GM23338 (cell line): ENCODE measurements at regions not wholly inside any gene's neighbourhood (a gene's known extent, or its start where the extent isn't known, plus 50 kb on each side); places are given as distances from the start of the nearest gene placed in this dataset.
A peak's percentile ranks its signal among the peaks of the same experiment; 100 is the strongest.
"Not testable (repeated sequence)": the region's sequence is repeated elsewhere in the genome, so short reads cannot be mapped to it uniquely, and the experiment has no call there.

Source experiments
- ATAC-seq: fragments of 200-7000 bp; cut with Tn5 transposase; 3 replicates; pipeline ENCODE4 v1.9.1; 2020
- DNase-seq: peaks from one replicate; pipeline ENCODE4 v3.0.0-alpha.2; 2015; ENCODE audit warnings: low spot score
- H2AFZ ChIP-seq: fragments of 200-600 bp; sonication (generic); 2 replicates; pipeline ENCODE4 v1.8.0; 2016; ENCODE audit warnings: antibody characterized with exemption, mild to moderate bottlenecking, moderate library complexity
- H3F3A ChIP-seq: fragments of 200-600 bp; sonication (generic); replicated peaks from 2 replicates; pipeline ENCODE4 v1.8.0; 2017; ENCODE audit warnings: antibody characterized with exemption, mixed run types, low read depth
- H3K27ac ChIP-seq: fragments of 200-600 bp; sonication (generic); 2 replicates; pipeline ENCODE4 v1.6.1; 2016; ENCODE audit warnings: low read depth
- H3K27me3 ChIP-seq: fragments of 200-600 bp; sonication (generic); 2 replicates; pipeline ENCODE4 v1.8.0; 2016; ENCODE audit warnings: mild to moderate bottlenecking, mixed run types, moderate library complexity; ENCODE audit not compliant: insufficient read depth
- H3K36me3 ChIP-seq: fragments of 200-600 bp; sonication (generic); 2 replicates; pipeline ENCODE4 v1.8.0; 2016; ENCODE audit warnings: mild to moderate bottlenecking; ENCODE audit not compliant: insufficient read depth
- H3K4me1 ChIP-seq: fragments of 200-600 bp; sonication (generic); 2 replicates; pipeline ENCODE4 v1.8.0; 2016; ENCODE audit warnings: mild to moderate bottlenecking, moderate library complexity; ENCODE audit not compliant: insufficient read depth
- H3K4me2 ChIP-seq: fragments of 200-600 bp; sonication (generic); 2 replicates; pipeline ENCODE4 v1.7.1; 2017; ENCODE audit warnings: mixed run types
- H3K4me3 ChIP-seq: fragments of 200-600 bp; sonication (generic); 2 replicates; pipeline ENCODE4 v1.6.1; 2016; ENCODE audit warnings: mixed run types
- H3K79me2 ChIP-seq: fragments of 200-600 bp; sonication (generic); replicated peaks from 2 replicates; pipeline ENCODE4 v1.8.0; 2017; ENCODE audit warnings: mild to moderate bottlenecking; ENCODE audit not compliant: insufficient read depth
- H3K9me2 ChIP-seq: fragments of 200-600 bp; sonication (generic); 2 replicates; pipeline ENCODE4 v1.8.0; 2017; ENCODE audit not compliant: insufficient read depth
- H4K20me1 ChIP-seq: fragments of 200-600 bp; sonication (generic); replicated peaks from 2 replicates; pipeline ENCODE4 v1.8.0; 2017; ENCODE audit warnings: mild to moderate bottlenecking; ENCODE audit not compliant: insufficient read depth
- H3K27ac Mint-ChIP-seq: 2 replicates; pipeline ENCODE4 v1.8.0; 2020; ENCODE audit warnings: inconsistent platforms, mild to moderate bottlenecking, moderate library complexity, mixed read lengths
- H3K27me3 Mint-ChIP-seq: 3 replicates; pipeline ENCODE4 v1.8.0; 2022; ENCODE audit warnings: low read depth, mild to moderate bottlenecking, moderate library complexity, mixed read lengths, inconsistent platforms; ENCODE audit not compliant: insufficient read depth, poor library complexity
- H3K36me3 Mint-ChIP-seq: 3 replicates; pipeline ENCODE4 v1.8.0; 2021; ENCODE audit warnings: low read depth, mild to moderate bottlenecking, inconsistent platforms, moderate library complexity, mixed read lengths
- H3K4me1 Mint-ChIP-seq: 3 replicates; pipeline ENCODE4 v1.8.0; 2020; ENCODE audit warnings: mild to moderate bottlenecking, inconsistent platforms, mixed read lengths
- H3K4me3 Mint-ChIP-seq: 3 replicates; pipeline ENCODE4 v1.8.0; 2021; ENCODE audit warnings: moderate library complexity, mild to moderate bottlenecking, inconsistent platforms, mixed read lengths
- H3K9me3 Mint-ChIP-seq: 3 replicates; pipeline ENCODE4 v1.8.0; 2020; ENCODE audit warnings: moderate library complexity, mild to moderate bottlenecking, inconsistent platforms, mixed read lengths
- CREB1 ChIP-seq: fragments of 250-450 bp; sonication (Bioruptor Pico); IDR thresholded peaks from 2 replicates; pipeline ENCODE4 v1.5.0; 2020; ENCODE audit warnings: low read depth, mild to moderate bottlenecking, moderate library complexity
- ETS1 ChIP-seq: IDR thresholded peaks from 2 replicates; pipeline ENCODE4 v1.6.1; 2016; ENCODE audit warnings: antibody characterized with exemption
- EZH2phosphoT487 ChIP-seq: fragments of 200-600 bp; sonication (generic); IDR thresholded peaks from one replicate; pipeline ENCODE4 v1.8.1; 2018; ENCODE audit warnings: antibody characterized with exemption; ENCODE audit not compliant: unreplicated experiment
- JUNB ChIP-seq: IDR thresholded peaks from one replicate; pipeline ENCODE4 v1.6.1; 2016; ENCODE audit warnings: antibody characterized with exemption; ENCODE audit not compliant: unreplicated experiment
- POLR2AphosphoS5 ChIP-seq: IDR thresholded peaks from 2 replicates; pipeline ENCODE4 v1.6.1; 2016; ENCODE audit warnings: antibody characterized with exemption, low read depth
- REST ChIP-seq: IDR thresholded peaks from one replicate; pipeline ENCODE4 v1.6.1; 2018; ENCODE audit warnings: antibody characterized with exemption; ENCODE audit not compliant: unreplicated experiment
- ZNF114 ChIP-seq: fragments of 250-450 bp; sonication (Bioruptor Pico); IDR thresholded peaks from 2 replicates; pipeline ENCODE4 v1.5.0; 2020; ENCODE audit warnings: mild to moderate bottlenecking, moderate library complexity
- ZNF331 ChIP-seq: fragments of 250-450 bp; sonication (Bioruptor Pico); IDR thresholded peaks from 2 replicates; pipeline ENCODE4 v1.5.0; 2020; ENCODE audit warnings: low read depth, mild to moderate bottlenecking, moderate library complexity
- ZNF462 ChIP-seq: fragments of 250-450 bp; sonication (Bioruptor Pico); IDR thresholded peaks from 2 replicates; pipeline ENCODE4 v1.5.0; 2020; ENCODE audit warnings: mild to moderate bottlenecking, moderate library complexity

- Histone ChIP-seq H4K20me1 (no peaks in the 10 kb centered on the region), H3K4me2 (peak overlapping the region; percentile 78), H3K4me1 (peaks cover 18% of the 10 kb centered on the region), H3K9me2 (no peaks in the 10 kb centered on the region), H3K36me3 (no peaks in the 10 kb centered on the region), H3K79me2 (no peaks in the 10 kb centered on the region), H3F3A (peaks cover 5% of the 10 kb centered on the region; the same call in 1 of the 2 replicates), H3K4me3 (peak overlapping the region; percentile 55), H3K27me3 (no peaks in the 10 kb centered on the region), H3K27ac (peak overlapping the region; percentile 96), H2AFZ (peak overlapping the region; percentile 83; the same call in 1 of the 2 replicates)
- ATAC-seq (peak; percentile 80), DNase-seq (peak; percentile 98)
- Mint-ChIP-seq H3K27me3 (peaks cover 28% of the 10 kb centered on the region), H3K4me1 (peaks cover 24% of the 10 kb centered on the region), H3K36me3 (no peaks in the 10 kb centered on the region; the same call in 2 of the 3 replicates), H3K9me3 (peaks cover 6% of the 10 kb centered on the region; the same call in 1 of the 3 replicates), H3K27ac (peak overlapping the region; percentile 100), H3K4me3 (peak overlapping the region; percentile 87)
- TF ChIP-seq EZH2phosphoT487, result no peak
- peak; percentile 100 for TF ChIP-seq POLR2AphosphoS5
- TF ChIP-seq REST, result no peak
- TF ChIP-seq ZNF114 (CRISPR knock-in tag), result peak; percentile 92
- TF ChIP-seq ETS1, result peak; percentile 91
- peak; percentile 94 for TF ChIP-seq ZNF462 (CRISPR knock-in tag)
- peak; percentile 60 for TF ChIP-seq JUNB
- TF ChIP-seq CREB1 (CRISPR knock-in tag), result peak; percentile 92
- TF ChIP-seq ZNF331, result peak; percentile 80
These were observed 111.2 kb upstream of the NBPF11 start for GRCh38 chr1:148263128-148263905.

- not testable (repeated sequence) for H3F3A ChIP-seq, ATAC-seq, H3K27me3 ChIP-seq, H3K27ac ChIP-seq, H3K36me3 ChIP-seq, H2AFZ ChIP-seq, DNase-seq, H3K79me2 ChIP-seq, H3K9me2 ChIP-seq, H3K4me1 ChIP-seq, H3K4me3 Mint-ChIP-seq, H3K4me2 ChIP-seq, H3K9me3 Mint-ChIP-seq, H3K36me3 Mint-ChIP-seq, H4K20me1 ChIP-seq, H3K4me3 ChIP-seq, H3K27ac Mint-ChIP-seq
- Mint-ChIP-seq H3K4me1 (peaks cover 14% of the 10 kb centered on the region), H3K27me3 (peaks cover 24% of the 10 kb centered on the region)
These were observed 109.6 kb upstream of the NBPF11 start for GRCh38 chr1:148261684-148262083.
